AG04450 (cell line): ENCODE measurements at regions not wholly inside any gene's neighbourhood (a gene's known extent, or its start where the extent isn't known, plus 50 kb on each side); places are given as distances from the start of the nearest gene placed in this dataset.

Experiments used
- CTCF ChIA-PET: fragments of 300-600, 350-600 bp; formaldehyde crosslinking; extraction: SDS; loops from one replicate; lab custom pipeline; 2022; ENCODE audit warnings: antibody characterized with exemption, inconsistent platforms; lab: Charles Lee
- POLR2A ChIA-PET: fragments of 350-600 bp; formaldehyde crosslinking; extraction: SDS; loops from one replicate; lab custom pipeline; 2021; ENCODE audit warnings: antibody characterized with exemption, inconsistent platforms; lab: Yijun Ruan, JAX
- DNase-seq: peaks from one replicate; pipeline ENCODE4 v3.0.0-alpha.2; 2011; ENCODE audit warnings: low read depth, low spot score
- H3K27ac ChIP-seq: one replicate; pipeline ENCODE4 v1.5.1; 2012; ENCODE audit warnings: low read depth, low read length, control low read depth
- H3K27me3 ChIP-seq: one replicate; pipeline ENCODE4 v1.6.0; 2012; ENCODE audit warnings: low read length; ENCODE audit not compliant: control insufficient read depth, insufficient read depth
- H3K4me3 ChIP-seq: 2 replicates; pipeline ENCODE4 v1.5.1; 2011; ENCODE audit warnings: mild to moderate bottlenecking, low read depth, low read length, control low read depth
- H3K9me3 ChIP-seq: 2 replicates; pipeline ENCODE4 v1.5.1; 2012; ENCODE audit warnings: low read length; ENCODE audit not compliant: control insufficient read depth, insufficient read depth
- TF ChIP-seq, protein P1 (sequence below): IDR thresholded peaks from 2 replicates; pipeline ENCODE4 v1.5.1; 2011; ENCODE audit warnings: low read depth, low read length, control low read depth, inconsistent platforms

DNA sequence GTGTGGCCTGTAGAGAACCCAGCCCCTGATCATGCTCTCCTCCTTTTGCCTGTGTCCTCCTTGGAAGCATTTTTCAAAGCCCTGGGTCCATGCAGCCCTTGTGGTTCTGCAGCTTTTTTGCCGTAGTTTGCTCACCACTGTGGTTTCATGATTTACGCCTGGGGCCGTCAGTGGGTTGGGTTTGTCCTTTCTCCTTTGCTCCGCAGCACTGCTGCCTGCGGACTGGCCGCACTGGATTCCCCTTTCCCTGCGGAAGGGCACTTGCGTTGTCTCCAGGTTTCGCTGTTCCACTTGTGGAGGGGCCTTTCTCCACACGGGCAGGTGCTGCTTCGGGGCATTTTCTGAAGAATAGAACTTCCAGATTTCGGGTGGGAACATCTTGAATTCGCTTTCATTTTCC, 1260.9 kb downstream of the BRD1 start:
- no peak overlapping the region for H3K27ac ChIP-seq
- H3K9me3 ChIP-seq = peaks cover 81% of the 10 kb centered on the region
- no peak overlapping the region for H3K4me3 ChIP-seq
- ChIA-PET CTCF (no interaction called here), POLR2A (no interaction called here)
- H3K27me3 ChIP-seq = no peaks in the 10 kb centered on the region
- TF ChIP-seq, protein P1, sequence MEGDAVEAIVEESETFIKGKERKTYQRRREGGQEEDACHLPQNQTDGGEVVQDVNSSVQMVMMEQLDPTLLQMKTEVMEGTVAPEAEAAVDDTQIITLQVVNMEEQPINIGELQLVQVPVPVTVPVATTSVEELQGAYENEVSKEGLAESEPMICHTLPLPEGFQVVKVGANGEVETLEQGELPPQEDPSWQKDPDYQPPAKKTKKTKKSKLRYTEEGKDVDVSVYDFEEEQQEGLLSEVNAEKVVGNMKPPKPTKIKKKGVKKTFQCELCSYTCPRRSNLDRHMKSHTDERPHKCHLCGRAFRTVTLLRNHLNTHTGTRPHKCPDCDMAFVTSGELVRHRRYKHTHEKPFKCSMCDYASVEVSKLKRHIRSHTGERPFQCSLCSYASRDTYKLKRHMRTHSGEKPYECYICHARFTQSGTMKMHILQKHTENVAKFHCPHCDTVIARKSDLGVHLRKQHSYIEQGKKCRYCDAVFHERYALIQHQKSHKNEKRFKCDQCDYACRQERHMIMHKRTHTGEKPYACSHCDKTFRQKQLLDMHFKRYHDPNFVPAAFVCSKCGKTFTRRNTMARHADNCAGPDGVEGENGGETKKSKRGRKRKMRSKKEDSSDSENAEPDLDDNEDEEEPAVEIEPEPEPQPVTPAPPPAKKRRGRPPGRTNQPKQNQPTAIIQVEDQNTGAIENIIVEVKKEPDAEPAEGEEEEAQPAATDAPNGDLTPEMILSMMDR = no peak
- no peak for DNase-seq

DNA sequence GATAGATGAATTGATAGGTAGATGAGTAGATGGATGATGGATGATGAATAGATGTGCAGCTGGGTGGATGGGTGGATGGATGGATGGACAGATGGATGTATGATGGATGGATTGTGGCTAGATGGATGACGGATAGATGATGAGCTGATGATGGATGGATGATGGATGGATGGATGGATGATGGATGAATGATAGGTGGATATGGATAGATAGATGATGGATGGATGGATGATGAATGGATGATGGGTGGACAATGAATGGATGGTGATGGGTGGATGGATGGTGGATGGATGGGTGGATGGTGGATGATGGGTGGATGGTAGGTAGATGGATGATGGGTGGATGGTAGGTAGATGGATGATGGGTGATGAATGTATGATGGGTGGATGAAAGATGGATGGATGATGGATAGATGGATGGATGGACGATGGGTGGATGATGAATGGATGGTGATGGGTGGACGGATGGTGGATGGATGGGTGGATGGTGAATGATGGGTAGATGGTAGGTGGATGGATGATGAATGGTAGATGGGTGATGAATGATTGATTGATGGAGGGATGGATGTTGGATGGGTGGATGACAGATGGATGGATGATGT, 1261.7 kb downstream of the BRD1 start:
- H3K4me3 ChIP-seq = no peak overlapping the region
- POLR2A ChIA-PET = no interaction called here
- H3K9me3 ChIP-seq = peaks cover 88% of the 10 kb centered on the region
- CTCF ChIA-PET = no interaction called here
- H3K27ac ChIP-seq = no peak overlapping the region
- no peak for DNase-seq
- no peaks in the 10 kb centered on the region for H3K27me3 ChIP-seq
- TF ChIP-seq, protein P1 = no peak

DNA sequence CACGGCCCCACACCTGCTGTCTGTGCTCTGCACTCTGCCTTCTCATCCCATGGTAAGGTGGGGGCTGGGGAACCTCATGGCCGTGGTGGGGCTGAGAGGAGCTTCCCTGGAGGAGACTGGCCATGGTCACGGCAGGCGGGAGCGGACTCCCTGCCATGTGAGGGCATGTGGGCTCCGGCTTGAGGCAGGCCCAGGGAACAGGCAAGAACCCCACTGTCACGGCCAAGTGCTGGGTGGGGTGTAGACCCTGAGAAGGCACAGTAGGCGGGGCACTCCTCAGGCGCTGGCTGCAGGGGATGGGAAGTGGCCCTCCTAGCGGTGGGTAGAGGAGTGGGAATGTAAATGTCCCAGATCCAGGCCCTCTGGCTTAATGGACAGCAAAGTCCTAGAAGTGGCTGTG, 1262.7 kb downstream of the BRD1 start:
- no peak for DNase-seq
- TF ChIP-seq, protein P1 = no peak
- ChIA-PET CTCF (no interaction called here), POLR2A (no interaction called here)
- H3K9me3 ChIP-seq = peaks cover 95% of the 10 kb centered on the region
- H3K4me3 ChIP-seq = no peak overlapping the region
- H3K27ac ChIP-seq = no peak overlapping the region
- H3K27me3 ChIP-seq = no peaks in the 10 kb centered on the region

DNA sequence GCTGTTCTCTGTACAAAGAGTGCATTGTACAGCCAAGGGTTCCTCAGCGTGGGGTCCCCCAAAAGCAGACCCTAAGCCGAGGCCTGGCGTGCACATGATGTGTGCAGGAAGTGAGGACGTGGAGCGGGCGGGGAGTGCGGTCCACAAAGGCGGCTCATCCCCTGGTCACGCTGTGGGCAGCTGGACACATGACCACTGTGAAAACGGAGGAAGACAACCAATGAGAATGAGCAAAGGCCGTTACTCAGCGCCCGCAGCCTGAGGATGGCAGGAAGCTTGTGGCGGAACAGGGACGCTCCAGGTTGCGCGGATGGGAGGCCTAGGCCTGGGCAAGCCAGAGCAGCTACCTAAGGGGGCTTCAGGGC, 1263.7 kb downstream of the BRD1 start:
- peaks cover 95% of the 10 kb centered on the region for H3K9me3 ChIP-seq
- CTCF ChIA-PET = no interaction called here
- H3K27ac ChIP-seq = no peak overlapping the region
- POLR2A ChIA-PET = no interaction called here
- H3K4me3 ChIP-seq = no peak overlapping the region
- TF ChIP-seq, protein P1 = no peak
- H3K27me3 ChIP-seq = no peaks in the 10 kb centered on the region
- no peak for DNase-seq

DNA sequence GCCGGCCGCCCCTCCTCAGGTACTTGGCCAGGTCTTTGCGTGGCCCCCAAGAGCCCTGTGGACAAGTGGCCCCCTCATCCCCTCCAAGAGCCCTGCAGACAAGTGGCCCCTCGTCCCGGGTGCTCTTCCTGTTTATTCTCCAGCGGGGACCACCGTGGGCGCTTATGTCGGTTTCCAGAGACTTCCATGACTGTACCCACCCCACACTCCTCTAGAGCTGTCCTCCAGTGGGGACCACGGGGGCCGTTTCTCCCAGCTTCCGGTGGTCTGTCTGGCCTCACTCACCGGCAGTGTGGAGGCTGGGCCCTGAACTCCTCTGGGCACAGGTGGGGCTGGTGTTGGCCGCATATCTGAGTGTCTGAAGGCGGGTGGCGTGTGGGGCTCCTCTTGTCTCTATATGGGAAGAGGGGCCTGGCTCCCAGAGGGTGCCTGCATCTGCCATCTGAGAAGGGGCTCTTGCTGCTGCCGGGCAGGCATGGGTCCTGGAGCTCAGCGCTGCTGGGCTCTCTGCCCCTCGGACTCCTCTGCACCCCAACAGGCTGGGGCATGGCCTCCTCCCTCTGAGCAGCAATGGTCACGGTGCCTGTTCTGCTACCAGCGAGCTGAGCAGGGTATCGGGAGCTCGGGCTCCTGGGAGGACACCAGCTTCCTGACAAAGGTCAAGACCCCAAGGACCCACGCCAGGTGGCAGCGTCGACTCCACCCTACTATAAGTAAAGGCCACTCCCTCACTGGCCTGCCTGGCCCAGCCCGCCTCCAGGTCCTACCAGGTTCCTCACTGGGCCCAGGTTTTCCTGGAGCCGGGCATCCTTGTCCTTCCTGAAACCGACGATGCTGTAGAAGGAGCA, 1264.3 kb downstream of the BRD1 start:
- Histone ChIP-seq H3K9me3 (peaks cover 95% of the 10 kb centered on the region), H3K27ac (no peak overlapping the region), H3K27me3 (no peaks in the 10 kb centered on the region), H3K4me3 (no peak overlapping the region)
- TF ChIP-seq, protein P1 = no peak
- CTCF ChIA-PET = no interaction called here
- POLR2A ChIA-PET = no interaction called here
- no peak for DNase-seq
